Fibroblast of skin of abdomen (primary cell): ENCODE measurements at regions not wholly inside any gene's neighbourhood (a gene's known extent, or its start where the extent isn't known, plus 50 kb on each side); places are given as distances from the start of the nearest gene placed in this dataset.
A peak's percentile ranks its signal among the peaks of the same experiment; 100 is the strongest.
"Not testable (repeated sequence)": the region's sequence is repeated elsewhere in the genome, so short reads cannot be mapped to it uniquely, and the experiment has no call there.

Experiments
- DNase-seq: peaks from one replicate; pipeline ENCODE4 v3.0.0-alpha.2; 2013

DNA sequence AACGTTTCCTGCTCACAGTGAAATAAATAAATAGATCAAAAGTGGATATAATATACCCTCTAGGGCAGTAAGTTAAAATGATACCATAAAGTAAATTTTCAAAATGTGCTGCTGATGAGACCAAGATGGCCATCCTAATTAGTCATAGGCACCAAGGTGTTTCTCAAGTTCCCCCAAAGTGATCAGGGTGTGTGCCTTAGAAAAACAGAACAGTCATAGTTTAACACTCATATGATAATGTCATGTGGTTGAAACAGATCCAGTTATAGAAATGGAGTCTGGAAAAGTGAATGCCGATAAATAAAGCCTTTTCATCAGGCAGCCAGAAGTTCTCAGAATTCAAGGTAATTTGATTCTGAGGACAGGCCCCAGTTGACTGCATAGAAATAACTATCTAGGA is 161.5 kb upstream of the CDKN2B start:
- DNase-seq, result no peak

DNA sequence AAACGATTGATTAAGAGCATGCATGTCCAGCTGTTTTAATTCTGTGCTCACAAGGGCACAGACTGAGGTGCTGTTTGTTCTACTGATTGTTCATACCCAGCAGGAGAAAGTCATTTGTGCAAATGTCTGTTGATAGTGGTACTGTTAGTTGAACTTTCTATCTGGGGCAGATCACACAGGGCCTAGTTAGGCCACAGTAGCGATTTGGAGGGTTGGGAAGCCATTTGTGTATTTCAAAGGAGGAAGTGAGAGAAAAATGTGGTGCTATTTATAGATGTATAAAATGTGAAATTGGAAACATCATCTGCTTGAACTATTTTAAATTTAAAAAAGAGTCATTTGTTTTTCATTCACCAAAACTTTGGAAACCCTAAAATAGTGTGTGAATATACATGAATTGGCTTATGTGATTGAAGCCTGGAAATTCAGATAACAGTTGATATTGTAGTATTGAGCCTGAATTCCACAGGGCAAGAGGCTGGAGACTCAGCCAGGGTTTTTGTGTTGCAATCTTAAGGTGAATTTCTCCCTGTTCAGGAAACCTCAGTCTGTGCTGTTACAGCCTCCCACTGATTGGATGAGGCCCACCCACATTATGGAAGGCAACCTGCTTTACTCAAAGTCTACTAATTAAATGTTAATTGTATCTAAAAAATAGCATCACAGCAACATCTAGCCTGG is 162.0 kb upstream of the CDKN2B start:
- no peak for DNase-seq

DNA sequence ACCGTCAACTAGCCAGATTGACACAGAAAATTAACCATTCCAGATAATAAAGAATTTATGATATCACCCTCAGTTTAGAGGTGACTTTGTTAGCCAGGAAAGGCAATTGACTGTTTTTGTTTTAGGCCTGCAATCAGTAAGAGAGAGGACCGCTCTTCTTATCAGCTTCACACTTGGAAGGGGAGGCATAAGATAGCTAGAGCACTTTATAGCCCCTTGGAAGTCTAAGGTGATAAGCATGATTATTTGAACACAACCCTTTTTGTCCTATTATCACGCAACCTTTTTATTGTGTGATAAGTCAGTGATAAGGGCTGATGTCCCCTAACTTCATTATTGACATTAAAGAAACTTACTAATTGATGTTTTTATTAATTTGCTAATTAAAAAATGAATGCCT is 162.6 kb upstream of the CDKN2B start:
- no peak for DNase-seq

DNA sequence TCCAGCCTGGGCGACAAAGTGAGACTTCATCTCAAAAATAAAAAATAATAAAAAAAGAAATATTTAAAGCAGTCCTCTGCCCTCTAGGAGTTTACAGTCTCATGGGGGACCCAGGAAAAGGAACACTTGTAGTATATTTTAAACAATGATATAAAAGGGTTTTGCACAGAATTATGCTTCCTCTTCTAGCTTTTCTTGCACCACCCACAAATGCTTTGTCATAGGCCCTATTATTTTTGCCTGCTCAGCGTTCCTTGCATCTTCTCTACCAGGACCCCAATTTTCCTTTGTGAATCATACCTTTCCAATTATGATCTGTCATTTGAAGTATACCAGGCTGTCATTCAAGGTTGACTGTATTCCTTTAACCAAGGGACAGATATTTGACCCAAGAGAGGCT is 164.8 kb upstream of the CDKN2B start:
- no peak for DNase-seq

DNA sequence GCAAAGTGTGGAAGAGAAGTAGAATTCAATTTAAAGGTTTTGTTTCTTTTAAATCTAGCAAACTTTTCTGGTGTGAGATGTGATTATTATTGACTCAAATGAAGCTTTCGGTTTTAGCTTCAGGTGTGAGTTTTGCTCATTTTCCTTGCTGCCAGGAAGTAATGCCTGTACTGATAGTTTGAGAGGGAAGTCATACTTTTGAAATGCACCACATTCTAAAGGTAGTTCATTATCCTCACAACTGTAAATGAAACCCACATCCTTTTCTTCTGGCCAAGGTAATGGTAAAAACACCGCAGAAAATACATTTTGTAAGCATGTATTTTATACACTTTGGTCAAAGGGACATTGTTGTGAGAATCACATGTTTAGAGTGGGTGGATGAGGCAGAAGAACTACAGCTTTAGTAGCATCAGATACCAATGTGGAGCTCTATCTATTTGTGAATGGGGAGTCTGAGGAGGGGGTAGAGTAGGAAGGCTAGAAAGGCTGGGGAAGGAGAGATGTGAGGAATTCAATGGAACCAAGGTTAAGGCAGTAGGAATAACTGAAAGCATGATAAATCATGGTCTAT is 167.0 kb upstream of the CDKN2B start:
- no peak for DNase-seq

DNA sequence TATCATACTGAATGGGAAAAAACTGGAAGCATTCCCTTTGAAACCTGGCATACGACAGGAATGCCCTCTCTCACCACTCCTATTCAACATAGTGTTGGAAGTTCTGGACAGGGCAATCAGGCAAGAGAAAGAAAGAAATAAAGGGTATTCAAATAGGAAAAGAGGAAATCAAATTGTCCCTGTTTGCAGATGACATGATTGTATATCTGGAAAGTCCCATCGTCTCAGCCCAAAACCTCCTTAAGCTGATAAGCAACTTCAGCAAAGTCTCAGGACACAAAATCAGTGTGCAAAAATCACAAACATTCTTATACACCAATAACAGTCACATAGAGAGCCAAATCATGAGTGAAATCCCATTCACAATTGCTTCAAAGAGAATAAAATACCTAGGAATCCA is 171.9 kb upstream of the CDKN2B start:
- DNase-seq, result not testable (repeated sequence)

DNA sequence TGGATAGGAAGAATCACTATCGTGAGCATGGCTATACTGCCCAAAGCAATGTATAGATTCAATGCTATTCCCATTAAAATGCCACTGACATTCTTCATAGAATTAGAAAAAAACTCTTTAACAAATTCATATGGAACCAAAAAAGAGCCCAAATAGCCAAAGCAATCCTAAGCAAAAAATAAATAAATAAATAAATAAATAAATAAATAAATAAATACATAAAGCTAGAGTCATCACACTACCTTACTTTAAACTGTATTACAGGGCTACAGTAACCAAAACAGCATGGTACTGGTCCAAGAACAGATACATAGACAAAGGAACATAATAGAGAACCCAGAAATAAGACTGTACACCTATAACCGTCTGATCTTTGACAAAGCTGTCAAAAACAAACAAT is 180.4 kb upstream of the CDKN2B start:
- no peak for DNase-seq

DNA sequence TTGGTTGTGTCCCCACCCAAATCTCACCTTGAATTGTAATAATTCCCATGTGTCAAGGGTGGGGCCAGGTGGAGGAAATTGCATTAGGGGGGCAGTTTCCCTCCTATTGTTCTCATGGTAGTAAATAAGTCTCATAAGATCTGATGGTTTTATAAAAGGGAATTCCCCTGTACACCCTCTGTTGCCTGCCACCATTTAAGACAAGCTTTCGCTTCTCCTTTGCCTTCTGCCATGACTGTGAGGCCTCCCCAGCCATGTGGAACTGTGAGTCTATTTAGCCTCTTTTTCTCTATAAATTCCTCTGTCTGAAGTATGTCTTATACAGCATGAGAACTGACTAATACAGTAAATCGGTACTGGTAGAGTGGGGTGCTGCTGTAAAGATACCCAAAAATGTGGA is 187.9 kb upstream of the CDKN2B start:
- not testable (repeated sequence) for DNase-seq

DNA sequence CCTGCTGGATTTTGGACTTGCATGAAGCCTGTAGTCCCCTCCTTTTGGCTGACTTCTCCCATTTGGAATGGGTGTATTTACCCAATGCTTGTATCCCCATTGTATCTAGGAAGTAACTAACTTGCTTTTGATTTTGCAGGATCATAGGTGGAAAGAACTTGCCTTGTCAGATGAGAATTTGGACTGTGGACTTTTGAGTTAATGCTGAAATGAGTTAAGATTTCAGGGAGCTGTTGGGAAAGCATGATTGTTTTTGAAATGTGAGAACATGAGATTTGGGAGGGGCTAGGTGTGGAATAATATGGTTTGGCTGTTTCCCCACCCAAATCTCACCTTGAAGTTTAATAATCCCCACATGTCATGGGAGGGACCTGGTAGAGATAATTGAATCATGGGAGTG is 189.6 kb upstream of the CDKN2B start:
- no peak for DNase-seq

DNA sequence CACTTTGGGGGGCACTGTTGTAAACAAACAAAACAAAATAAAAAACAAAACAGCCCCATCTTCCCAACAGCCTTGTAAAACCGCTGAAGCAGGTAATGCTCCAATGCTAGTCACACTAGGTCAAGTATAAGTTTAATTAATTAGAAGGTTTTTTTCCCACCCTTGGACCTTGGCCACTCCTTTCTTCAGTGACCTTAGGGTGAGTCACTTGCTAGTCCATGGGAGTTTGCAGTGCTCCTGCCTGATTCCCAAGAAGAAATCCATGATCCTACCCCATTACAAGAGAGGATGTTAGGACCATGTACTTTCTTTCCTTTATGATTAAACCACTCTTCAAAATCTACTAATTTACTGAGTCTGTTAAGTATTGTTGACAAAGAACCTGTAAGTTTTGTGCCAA is 192.2 kb upstream of the CDKN2B start:
- no peak for DNase-seq

DNA sequence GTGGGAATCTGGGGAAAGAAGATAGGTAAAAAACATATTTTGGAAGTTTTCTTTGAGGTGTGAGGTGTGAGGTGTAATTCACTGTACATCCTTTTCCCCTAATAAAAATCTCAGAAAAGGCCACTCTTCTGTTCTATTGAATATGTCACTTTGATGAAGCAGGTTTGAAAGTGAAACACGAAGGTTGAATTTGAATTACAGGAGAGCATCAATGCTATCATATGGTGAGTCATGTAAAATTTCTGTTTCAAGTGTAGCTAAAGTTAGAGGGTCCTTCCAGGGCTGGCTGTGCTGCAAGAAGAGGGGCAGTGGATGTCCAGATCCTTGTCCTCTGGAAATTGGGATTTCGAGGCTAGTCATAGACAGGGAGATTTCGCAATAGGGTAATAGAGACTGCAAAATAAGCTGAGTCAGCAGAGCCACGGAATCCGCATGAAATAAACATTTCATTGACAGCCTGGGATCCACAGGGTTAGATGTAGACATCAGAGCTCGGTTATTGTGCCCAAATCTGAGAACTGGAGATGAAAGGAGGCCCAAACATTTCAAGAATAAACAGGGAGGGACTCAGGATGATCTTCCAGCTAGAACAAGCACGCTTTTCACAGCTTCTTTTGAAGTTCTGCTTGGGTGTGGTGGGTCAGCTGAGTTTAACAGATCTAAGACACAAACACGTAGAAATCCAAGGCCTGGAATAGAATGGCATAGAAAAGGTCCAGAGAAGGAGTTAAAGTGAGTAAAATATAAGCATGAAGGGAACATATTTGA is 194.4 kb upstream of the CDKN2B start:
- peak; percentile 28 for DNase-seq

DNA sequence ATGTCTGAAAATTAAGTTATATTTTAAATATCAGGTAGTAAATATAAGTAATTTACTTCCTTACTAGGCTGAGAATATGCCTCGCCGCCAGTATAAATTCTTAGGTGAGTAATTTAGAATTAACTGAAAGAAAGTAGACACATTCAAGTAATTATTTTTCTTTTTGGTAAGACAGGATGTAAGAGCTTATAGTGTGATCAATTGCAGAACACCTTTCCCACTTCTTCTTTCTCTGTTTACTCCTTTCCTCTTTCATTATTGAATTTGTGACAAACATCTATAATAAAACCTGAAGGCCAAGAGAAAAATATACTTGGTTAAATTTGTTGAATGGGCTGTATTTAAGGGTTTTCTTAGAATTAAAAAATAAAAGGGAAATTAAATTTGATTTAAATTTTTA is 195.1 kb upstream of the CDKN2B start:
- no peak for DNase-seq

DNA sequence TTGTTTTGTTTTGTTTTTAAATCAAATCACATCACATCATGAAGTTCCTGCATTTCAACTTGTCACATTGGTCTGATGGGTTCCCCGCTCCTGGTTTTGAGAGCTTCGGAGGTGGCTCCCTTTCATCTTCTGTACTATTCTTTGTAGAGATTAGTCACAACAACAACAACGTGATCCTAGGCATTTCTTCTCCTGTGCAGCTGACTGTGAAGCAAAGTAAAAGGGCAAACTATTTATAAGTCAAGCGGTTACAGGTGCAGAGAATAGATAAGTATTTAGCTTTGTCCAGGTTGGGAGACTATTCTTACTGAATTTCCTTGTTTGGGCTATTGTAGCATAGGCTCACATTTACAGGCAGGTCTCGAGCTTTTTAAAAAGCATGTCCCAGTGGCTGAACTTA is 197.7 kb upstream of the CDKN2B start:
- no peak for DNase-seq

DNA sequence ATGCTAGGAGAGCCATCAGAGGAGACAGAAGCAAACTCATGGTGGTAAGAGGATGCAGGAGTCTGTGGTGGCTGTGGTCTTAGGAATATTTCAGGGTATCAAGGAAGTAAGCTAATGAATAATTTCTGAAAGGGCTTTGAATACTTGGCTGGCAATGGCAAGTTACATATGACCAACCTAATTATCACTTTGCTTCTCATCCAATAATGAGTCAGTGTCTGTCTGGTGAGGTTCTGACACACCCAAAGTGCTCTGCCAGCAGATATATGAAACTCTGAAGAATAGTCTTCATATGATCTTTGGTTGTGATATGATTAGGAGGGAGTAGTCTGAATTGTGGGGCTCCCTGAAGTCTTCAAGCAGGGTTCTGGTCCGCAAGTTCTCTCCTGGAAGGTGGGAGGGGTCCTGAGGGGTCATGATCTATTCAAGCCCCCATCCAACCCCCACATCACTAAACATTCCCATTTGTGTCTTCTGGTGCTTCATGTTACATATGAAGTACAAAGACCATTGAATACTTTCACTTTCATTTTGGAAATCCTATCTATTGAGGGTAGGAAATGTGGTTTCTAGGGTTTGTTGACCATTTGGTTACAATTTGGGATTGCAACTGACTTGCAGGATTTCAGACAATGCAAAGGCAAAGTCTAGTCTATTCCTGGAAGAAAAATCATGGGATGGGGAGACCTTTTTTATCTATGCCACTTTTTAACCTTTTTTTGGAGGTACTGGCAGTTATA is 199.9 kb upstream of the CDKN2B start:
- DNase-seq, result peak; percentile 66

DNA sequence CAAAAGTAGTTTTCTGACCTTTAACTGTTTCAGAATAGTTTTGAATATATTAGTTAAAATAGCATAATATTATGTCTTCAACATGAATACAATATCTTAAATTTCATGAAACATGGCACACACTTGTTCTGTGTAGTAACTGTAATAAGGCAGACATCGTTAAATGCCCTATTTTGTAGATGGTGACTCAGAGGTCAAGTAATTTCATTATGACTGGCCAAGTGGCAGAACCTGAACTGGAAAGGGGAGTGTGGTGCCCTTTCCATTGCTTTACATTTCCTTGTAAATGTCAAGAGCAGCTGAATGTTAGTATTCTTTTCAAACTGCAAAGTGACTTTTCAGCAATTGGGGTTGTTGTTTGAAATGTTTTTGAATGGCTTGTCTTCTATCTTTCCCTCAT is 201.2 kb upstream of the CDKN2B start:
- no peak for DNase-seq

DNA sequence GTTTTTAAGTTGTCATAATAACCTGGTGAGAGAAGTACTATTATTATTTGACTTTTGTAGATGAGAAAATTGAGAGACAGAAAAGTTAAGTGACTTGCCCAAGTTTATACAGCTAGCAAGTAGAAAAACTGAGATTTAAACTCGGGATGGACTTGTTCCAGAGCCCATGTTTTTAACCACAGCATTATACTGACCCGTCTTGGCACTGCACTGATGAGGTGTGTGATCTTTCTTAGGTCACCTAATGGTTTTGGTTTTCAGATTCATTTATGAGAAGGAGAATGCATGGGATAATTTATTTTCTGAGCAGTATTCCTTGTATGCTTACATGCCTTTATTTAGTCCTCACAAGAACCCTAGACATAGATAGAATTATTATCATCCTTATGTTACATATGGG is 201.8 kb upstream of the CDKN2B start:
- DNase-seq, result no peak

DNA sequence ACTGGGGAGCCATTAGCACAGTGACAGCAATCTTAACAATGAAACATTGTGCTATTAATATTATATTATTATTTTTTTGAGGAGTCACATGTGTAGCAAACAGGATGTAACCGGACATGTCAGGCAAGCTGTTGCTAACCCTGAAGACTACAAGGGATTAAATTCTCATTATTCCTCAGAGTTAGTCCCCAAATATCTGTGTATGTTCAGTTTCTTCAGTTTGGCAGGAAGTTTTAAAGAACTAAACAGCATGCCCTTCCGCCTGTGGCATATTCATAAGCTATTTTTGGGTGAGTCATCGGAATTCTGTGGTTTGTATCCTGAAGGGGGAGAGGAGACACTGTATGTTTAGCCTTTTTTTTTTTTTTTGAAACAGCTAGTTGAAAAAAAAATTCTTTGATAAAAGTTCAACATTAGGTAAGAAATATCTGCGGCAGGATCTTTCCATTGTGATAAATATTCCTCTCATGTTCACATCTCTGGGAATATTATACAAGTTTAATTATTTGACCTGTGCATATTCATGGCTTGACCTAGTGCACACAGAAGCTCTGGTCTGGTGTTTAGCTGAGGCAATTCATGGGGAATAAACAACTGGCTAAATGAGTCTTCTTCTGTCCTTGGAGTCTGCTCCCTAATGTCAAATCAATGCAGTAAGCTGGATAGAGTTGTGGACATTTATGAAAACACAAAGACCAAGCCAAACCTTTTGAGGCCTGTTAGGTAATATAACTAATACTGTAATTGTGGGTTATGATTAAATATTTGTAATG is 202.7 kb upstream of the CDKN2B start:
- DNase-seq, result peak; percentile 97

DNA sequence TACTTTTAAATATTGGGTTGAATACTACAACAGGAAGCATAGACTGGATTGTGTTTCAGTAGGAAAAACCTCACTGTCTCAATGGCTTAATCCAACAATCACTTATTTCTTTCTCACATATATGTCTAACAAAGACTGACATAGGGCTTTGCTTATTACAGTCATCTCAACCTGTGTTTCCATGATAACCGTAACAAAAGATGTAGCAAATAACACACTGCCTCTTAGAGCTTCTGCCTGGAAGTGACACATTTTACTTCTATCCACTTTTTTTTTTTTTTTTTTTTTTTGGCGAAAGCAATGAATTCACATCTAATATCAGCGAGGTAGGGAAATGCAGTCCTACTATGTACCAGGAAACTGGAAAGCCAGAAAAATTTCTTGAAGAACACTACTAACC is 204.9 kb upstream of the CDKN2B start:
- DNase-seq, result no peak

DNA sequence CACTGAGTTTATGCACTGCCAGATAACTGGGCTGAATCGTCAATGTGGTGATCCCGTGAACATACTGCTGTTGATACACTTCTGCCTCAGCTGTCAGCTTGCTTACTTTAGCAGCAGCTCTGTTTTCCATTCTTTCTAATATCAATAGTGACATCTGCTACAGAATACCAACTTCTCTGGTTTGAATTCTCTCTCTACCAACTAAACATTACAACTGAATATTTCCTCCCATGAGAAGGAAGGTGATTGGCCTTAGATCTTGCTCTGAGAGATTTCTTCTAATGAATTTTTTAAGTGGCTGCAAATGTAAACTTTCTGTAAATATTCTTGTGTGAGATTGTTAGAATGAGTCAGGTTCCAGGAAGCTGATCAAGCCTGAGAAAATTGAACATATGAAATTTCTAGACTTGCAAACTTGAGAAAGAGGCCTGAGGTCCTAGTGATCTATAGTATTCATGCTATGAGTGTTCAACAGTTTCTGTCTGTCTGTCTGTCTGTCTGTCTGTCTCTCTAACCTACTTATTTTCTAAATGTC is 205.5 kb upstream of the CDKN2B start:
- DNase-seq, result peak; percentile 67

DNA sequence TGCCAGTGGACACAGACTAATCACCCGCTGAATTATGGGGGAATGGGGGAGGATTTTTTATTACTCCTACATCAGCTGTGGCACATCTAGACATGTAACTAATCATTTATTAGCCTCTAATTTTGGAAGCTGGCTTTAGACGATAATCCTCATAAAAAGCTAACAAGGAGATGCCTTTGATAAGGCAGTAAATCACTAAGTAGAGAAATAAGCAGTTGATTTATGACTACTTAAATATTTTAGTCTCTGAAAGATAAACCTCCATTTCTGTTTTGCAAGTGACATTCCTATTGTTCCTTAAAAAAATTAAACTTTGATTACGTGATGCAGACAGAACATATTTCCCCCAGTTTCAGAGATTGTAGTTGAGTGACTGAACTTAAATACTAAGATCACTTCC is 206.4 kb upstream of the CDKN2B start:
- DNase-seq, result peak; percentile 35

DNA sequence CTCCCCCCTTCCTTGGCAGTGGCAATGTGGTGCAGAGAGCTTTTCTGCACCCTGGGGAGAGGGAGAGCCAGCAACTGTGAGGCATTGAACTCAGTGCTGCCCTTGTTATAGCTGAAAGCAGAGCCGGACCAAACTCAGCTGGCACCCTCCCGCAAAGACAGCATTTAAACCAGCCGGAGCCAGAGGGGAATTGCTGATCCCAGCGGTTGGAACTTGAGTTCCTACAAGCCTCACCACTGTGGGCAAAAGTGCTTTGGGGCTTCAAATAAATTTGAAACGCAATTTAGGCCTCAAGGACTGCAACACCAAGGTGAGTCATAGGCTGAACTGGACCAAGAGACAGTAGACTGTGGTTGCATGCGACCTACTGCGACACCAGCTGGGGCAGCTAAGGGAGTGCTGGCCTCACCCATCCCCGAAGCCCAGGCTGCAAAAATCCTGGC is 207.6 kb upstream of the CDKN2B start:
- DNase-seq, result peak; percentile 69

DNA sequence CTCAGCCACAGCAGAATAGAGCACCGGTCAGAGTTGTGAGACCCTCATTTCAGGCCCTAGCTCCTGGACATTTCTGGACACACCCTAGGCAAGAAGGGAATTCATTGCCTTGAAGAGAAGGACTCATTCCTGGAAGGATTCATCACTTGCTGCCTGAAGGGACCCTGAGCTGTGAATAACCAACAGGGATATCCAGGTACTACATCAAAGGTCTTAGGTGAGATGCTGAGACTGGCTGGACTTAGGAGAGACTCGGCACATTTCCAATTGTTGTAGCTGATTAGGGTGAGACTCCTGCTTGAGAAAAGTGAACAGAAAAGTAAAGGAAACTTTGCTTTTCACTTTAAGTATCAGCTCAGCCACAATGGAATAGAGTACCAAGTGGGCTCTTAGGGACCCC is 208.1 kb upstream of the CDKN2B start:
- no peak for DNase-seq
